T47D (cell line): ENCODE measurements at regions not wholly inside any gene's neighbourhood (a gene's known extent, or its start where the extent isn't known, plus 50 kb on each side); places are given as distances from the start of the nearest gene placed in this dataset.
A peak's percentile ranks its signal among the peaks of the same experiment; 100 is the strongest.

ENCODE experiments used
- DNase-seq, 2 experiments: peaks; one replicate each; pipeline versions ENCODE4 v3.0.0 to v3.0.0-alpha.2; 2011 to 2012; ENCODE audit warnings: low read depth in 1 of 2, low spot score in 1 of 2
- JUND ChIP-seq: IDR thresholded peaks from 2 replicates; pipeline ENCODE4 v1.6.1; 2012; ENCODE audit warnings: low read depth
- in situ Hi-C: cut with HindIII; loops from 2 replicates; pipeline ENCODE4 v1.10.0; 2016; ENCODE audit warnings: low sequenced_read_pairs, low pct_unique_long_range_greater_than_20kb

GRCh38 chr2:115303-115702, 69.0 kb upstream of the FAM110C start:
- peak in 1 of 2 experiments; percentile 54 for DNase-seq
- in situ Hi-C loops = no loop called here
- no peak for TF ChIP-seq JUND

GRCh38 chr2:114616-115015, 68.3 kb upstream of the FAM110C start:
- TF ChIP-seq JUND = no peak
- in situ Hi-C loops = no loop called here
- DNase-seq = no peak

- TF ChIP-seq JUND = no peak
- DNase-seq = no peak
- in situ Hi-C loops = no loop called here
Observed at GRCh38 chr2:109998-110397, 63.7 kb upstream of the FAM110C start.

- in situ Hi-C loops = no loop called here
- no peak for DNase-seq
- TF ChIP-seq JUND = no peak
Observed at GRCh38 chr2:108920-109809, 62.9 kb upstream of the FAM110C start.

GRCh38 chr2:101016-101415, 54.7 kb upstream of the FAM110C start:
- DNase-seq = no peak
- in situ Hi-C loops = no loop called here
- no peak for TF ChIP-seq JUND
